ENCODE measurements at regions not wholly inside any gene's neighbourhood (a gene's known extent, or its start where the extent isn't known, plus 50 kb on each side); places are given as distances from the start of the nearest gene placed in this dataset.

- Mint-ChIP-seq H3K4me1 (no peaks in the 10 kb centered on the region), H3K4me3 (no peak overlapping the region), H3K9me3 (peaks cover 4% of the 10 kb centered on the region; the same call in 1 of the 2 replicates), H3K36me3 (no peaks in the 10 kb centered on the region), H3K27ac (no peak overlapping the region), H3K27me3 (ENCODE audit: low read depth) (no peaks in the 10 kb centered on the region; the same call in 1 of the 2 replicates)
- TF ChIP-seq TEAD4 (CRISPR knock-in tag; IDR thresholded peaks at IDR 0.05) (no peak), CTCF (IDR thresholded peaks at IDR 0.05) (no peak), STAT6 (CRISPR knock-in tag; conservative IDR thresholded peaks at IDR 0.05; ENCODE audit: low read depth) (no peak), TP53 (CRISPR knock-in tag; IDR thresholded peaks at IDR 0.05) (no peak), NFE2L1 (CRISPR knock-in tag; IDR thresholded peaks at IDR 0.05) (no peak), JUN (CRISPR knock-in tag; IDR thresholded peaks at IDR 0.05) (no peak), CREM (CRISPR knock-in tag; IDR thresholded peaks at IDR 0.05) (no peak), NR2C2 (CRISPR knock-in tag; IDR thresholded peaks at IDR 0.05) (no peak), IRF2 (CRISPR knock-in tag; IDR thresholded peaks at IDR 0.05; ENCODE audit: borderline replicate concordance, low read depth) (no peak), AFF4 (CRISPR knock-in tag; IDR thresholded peaks at IDR 0.05; ENCODE audit: borderline replicate concordance) (no peak), ATF3 (CRISPR knock-in tag; conservative IDR thresholded peaks at IDR 0.05) (no peak)
- ATAC-seq, result no peak
- ChIA-PET CTCF (interaction anchor here (1.7 kb wide), 1 partner anchor 14 kb away, joined by 9 read pairs; no protein-coding TSS in a partner anchor), POLR2A (no interaction called here)
- DNase-seq (ENCODE audit: low spot score), result no peak
These were observed 241.7 kb upstream of the AMIGO2 start for GRCh38 chr12:47321436-47321835.

GRCh38 chr12:47319746-47320145, 240.0 kb upstream of the AMIGO2 start:
- peaks cover 4% of the 10 kb centered on the region; the same call in 1 of the 2 replicates for H3K9me3 Mint-ChIP-seq
- ChIA-PET POLR2A (no interaction called here), CTCF (interaction anchor here (0.5 kb wide), 1 partner anchor 108 kb away, joined by 3 read pairs; no protein-coding TSS in a partner anchor)
- DNase-seq (ENCODE audit: low spot score), result no peak
- H3K4me1 Mint-ChIP-seq, result no peaks in the 10 kb centered on the region
- H3K4me3 Mint-ChIP-seq, result no peak overlapping the region
- H3K36me3 Mint-ChIP-seq, result no peaks in the 10 kb centered on the region
- H3K27ac Mint-ChIP-seq, result no peak overlapping the region
- no peak for ATAC-seq
- no peaks in the 10 kb centered on the region; the same call in 1 of the 2 replicates for H3K27me3 Mint-ChIP-seq (ENCODE audit: low read depth)
- no peak for TF ChIP-seq FOXP1 (CRISPR knock-in tag; IDR thresholded peaks at IDR 0.05; ENCODE audit: borderline replicate concordance)
- no peak for TF ChIP-seq AFF4 (CRISPR knock-in tag; IDR thresholded peaks at IDR 0.05; ENCODE audit: borderline replicate concordance)
- no peak for TF ChIP-seq CDX4 (CRISPR knock-in tag; IDR thresholded peaks at IDR 0.05; ENCODE audit: borderline replicate concordance)

Measured in WTC11 (cell line).